ENCODE measurements at regions not wholly inside any gene's neighbourhood (a gene's known extent, or its start where the extent isn't known, plus 50 kb on each side); places are given as distances from the start of the nearest gene placed in this dataset.
"Not testable (repeated sequence)": the region's sequence is repeated elsewhere in the genome, so short reads cannot be mapped to it uniquely, and the experiment has no call there.

DNA sequence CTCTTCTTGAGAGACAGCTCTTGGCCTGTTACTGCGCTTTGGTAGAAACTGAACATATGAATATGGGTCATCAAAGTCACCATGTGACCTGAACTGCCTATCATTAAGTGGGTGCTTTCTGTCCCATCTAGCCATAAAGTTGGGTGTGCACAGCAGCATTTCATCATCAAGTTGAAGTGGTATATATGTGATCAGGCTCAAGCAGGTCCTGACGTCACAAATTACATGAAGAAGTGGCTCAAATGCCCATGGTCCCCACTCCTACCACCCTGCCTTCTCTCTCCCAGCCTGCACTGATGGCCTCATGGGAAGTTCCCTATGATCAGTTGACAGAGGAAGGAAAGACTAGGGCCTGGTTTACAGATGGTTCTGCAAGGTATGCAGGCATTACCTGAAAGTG is 308.8 kb upstream of the MGAT4C start:
- no peak for FAIRE-seq
- no peaks in the 10 kb centered on the region for H3K9me3 ChIP-seq (ENCODE audit: insufficient read depth, low read depth, low read length)
- peaks cover 8% of the 10 kb centered on the region for H3K9me3 Mint-ChIP-seq (ENCODE audit: unreplicated experiment)
- no peaks in the 10 kb centered on the region for H3K36me3 Mint-ChIP-seq (ENCODE audit: low read depth, unreplicated experiment)
- H3K27me3 ChIP-seq (ENCODE audit: insufficient read depth, low read length) = no peaks in the 10 kb centered on the region
- no peak overlapping the region for H3K9ac ChIP-seq (ENCODE audit: low read length)
- H2AFZ ChIP-seq (ENCODE audit: low read depth, low read length) = no peak overlapping the region
- H3K4me1 ChIP-seq (ENCODE audit: insufficient read depth, low read length) = no peaks in the 10 kb centered on the region
- H3K4me3 Mint-ChIP-seq (ENCODE audit: unreplicated experiment) = no peak overlapping the region
- no peaks in the 10 kb centered on the region for H3K36me3 ChIP-seq (ENCODE audit: insufficient read depth, low read length)
- H4K20me1 ChIP-seq (ENCODE audit: insufficient read depth, low read length) = no peaks in the 10 kb centered on the region
- no peak overlapping the region for H3K27ac ChIP-seq (ENCODE audit: low read depth, low read length)
- no peak overlapping the region for H3K4me3 ChIP-seq (ENCODE audit: insufficient read depth, low read depth, low read length)
- no peaks in the 10 kb centered on the region for H3K27me3 Mint-ChIP-seq (ENCODE audit: low read depth, unreplicated experiment)
- no peak overlapping the region for H3K4me2 ChIP-seq (ENCODE audit: low read length)
- DNase-seq (ENCODE audit: low read depth) = no peak
- TF ChIP-seq, protein P1, sequence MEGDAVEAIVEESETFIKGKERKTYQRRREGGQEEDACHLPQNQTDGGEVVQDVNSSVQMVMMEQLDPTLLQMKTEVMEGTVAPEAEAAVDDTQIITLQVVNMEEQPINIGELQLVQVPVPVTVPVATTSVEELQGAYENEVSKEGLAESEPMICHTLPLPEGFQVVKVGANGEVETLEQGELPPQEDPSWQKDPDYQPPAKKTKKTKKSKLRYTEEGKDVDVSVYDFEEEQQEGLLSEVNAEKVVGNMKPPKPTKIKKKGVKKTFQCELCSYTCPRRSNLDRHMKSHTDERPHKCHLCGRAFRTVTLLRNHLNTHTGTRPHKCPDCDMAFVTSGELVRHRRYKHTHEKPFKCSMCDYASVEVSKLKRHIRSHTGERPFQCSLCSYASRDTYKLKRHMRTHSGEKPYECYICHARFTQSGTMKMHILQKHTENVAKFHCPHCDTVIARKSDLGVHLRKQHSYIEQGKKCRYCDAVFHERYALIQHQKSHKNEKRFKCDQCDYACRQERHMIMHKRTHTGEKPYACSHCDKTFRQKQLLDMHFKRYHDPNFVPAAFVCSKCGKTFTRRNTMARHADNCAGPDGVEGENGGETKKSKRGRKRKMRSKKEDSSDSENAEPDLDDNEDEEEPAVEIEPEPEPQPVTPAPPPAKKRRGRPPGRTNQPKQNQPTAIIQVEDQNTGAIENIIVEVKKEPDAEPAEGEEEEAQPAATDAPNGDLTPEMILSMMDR (IDR thresholded peaks at IDR 0.05; ENCODE audit: insufficient read depth, low read depth, low read length) = no peak
- no peak for TF ChIP-seq EZH2 (IDR thresholded peaks at IDR 0.05; ENCODE audit: insufficient read depth, low read length)
- H3K27ac Mint-ChIP-seq (ENCODE audit: unreplicated experiment) = no peak overlapping the region
- no peaks in the 10 kb centered on the region for H3K79me2 ChIP-seq (ENCODE audit: insufficient read depth, low read length)
- no peaks in the 10 kb centered on the region for H3K4me1 Mint-ChIP-seq (ENCODE audit: low read depth, unreplicated experiment)

DNA sequence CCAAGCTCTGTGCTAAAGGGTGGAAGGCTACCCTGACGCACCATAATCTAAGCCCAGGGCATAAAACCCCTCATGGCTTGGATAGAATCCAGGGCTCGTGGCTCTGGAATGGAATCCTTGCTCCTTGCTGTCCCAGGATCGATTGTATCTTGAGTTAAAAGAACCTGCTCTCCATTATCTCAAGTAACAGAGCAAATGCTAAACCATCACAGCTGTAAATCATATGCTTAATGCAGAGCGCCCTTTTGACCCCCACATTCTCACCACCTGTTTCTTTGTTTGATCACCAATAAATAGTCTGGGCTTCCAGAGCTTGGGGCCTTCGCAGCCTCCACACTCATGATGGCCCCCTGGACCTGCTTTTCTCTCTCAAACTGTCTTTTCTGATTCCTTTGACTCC is 299.3 kb upstream of the MGAT4C start:
- H4K20me1 ChIP-seq (ENCODE audit: insufficient read depth, low read length); H3K9me3 Mint-ChIP-seq (ENCODE audit: unreplicated experiment); H3K27me3 Mint-ChIP-seq (ENCODE audit: low read depth, unreplicated experiment); H3K9me3 ChIP-seq (ENCODE audit: insufficient read depth, low read depth, low read length); H2AFZ ChIP-seq (ENCODE audit: low read depth, low read length); H3K4me3 ChIP-seq (ENCODE audit: insufficient read depth, low read depth, low read length); H3K4me1 Mint-ChIP-seq (ENCODE audit: low read depth, unreplicated experiment); H3K79me2 ChIP-seq (ENCODE audit: insufficient read depth, low read length); H3K27ac Mint-ChIP-seq (ENCODE audit: unreplicated experiment); H3K36me3 Mint-ChIP-seq (ENCODE audit: low read depth, unreplicated experiment); DNase-seq (ENCODE audit: low read depth); FAIRE-seq; H3K4me1 ChIP-seq (ENCODE audit: insufficient read depth, low read length); H3K27ac ChIP-seq (ENCODE audit: low read depth, low read length); H3K27me3 ChIP-seq (ENCODE audit: insufficient read depth, low read length); H3K36me3 ChIP-seq (ENCODE audit: insufficient read depth, low read length); H3K4me3 Mint-ChIP-seq (ENCODE audit: unreplicated experiment); H3K9ac ChIP-seq (ENCODE audit: low read length); H3K4me2 ChIP-seq (ENCODE audit: low read length): not testable (repeated sequence)

DNA sequence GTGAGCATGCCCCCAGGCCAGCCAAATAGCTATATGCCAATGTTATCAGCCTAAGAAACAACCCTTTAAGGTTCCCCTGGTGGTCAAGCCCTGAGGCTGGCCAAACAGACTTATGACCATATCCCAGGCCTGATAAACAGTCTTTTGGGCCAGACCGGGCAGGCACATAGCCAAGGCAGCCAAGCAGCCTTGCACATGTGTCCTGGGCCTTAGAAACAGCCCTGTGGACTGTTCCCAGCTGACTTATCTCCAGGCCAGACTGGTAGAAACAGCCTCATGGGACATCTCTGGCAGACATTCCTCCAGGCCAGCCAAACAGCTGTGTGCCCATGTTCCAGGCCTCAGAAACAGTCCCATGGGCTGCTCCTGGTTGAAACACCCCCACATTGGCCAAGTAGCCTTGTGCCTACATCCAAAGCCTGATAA is 295.0 kb upstream of the MGAT4C start:
- no peaks in the 10 kb centered on the region for H3K27me3 Mint-ChIP-seq (ENCODE audit: low read depth, unreplicated experiment)
- H3K4me1 ChIP-seq (ENCODE audit: insufficient read depth, low read length) = no peaks in the 10 kb centered on the region
- H3K79me2 ChIP-seq (ENCODE audit: insufficient read depth, low read length) = no peaks in the 10 kb centered on the region
- DNase-seq (ENCODE audit: low read depth) (no peak), FAIRE-seq (no peak)
- no peak overlapping the region for H3K27ac Mint-ChIP-seq (ENCODE audit: unreplicated experiment)
- no peaks in the 10 kb centered on the region for H3K9me3 ChIP-seq (ENCODE audit: insufficient read depth, low read depth, low read length)
- H3K36me3 Mint-ChIP-seq (ENCODE audit: low read depth, unreplicated experiment) = no peaks in the 10 kb centered on the region
- no peak overlapping the region for H3K9ac ChIP-seq (ENCODE audit: low read length)
- H2AFZ ChIP-seq (ENCODE audit: low read depth, low read length) = no peak overlapping the region
- H3K4me3 Mint-ChIP-seq (ENCODE audit: unreplicated experiment) = no peak overlapping the region
- H3K4me3 ChIP-seq (ENCODE audit: insufficient read depth, low read depth, low read length) = no peak overlapping the region
- TF ChIP-seq, protein P1 (IDR thresholded peaks at IDR 0.05; ENCODE audit: insufficient read depth, low read depth, low read length) = no peak
- no peak for TF ChIP-seq EZH2 (IDR thresholded peaks at IDR 0.05; ENCODE audit: insufficient read depth, low read length)
- H3K27ac ChIP-seq (ENCODE audit: low read depth, low read length) = no peak overlapping the region
- H4K20me1 ChIP-seq (ENCODE audit: insufficient read depth, low read length) = no peaks in the 10 kb centered on the region
- no peaks in the 10 kb centered on the region for H3K36me3 ChIP-seq (ENCODE audit: insufficient read depth, low read length)
- H3K4me1 Mint-ChIP-seq (ENCODE audit: low read depth, unreplicated experiment) = no peaks in the 10 kb centered on the region
- H3K4me2 ChIP-seq (ENCODE audit: low read length) = no peak overlapping the region
- H3K9me3 Mint-ChIP-seq (ENCODE audit: unreplicated experiment) = no peaks in the 10 kb centered on the region
- H3K27me3 ChIP-seq (ENCODE audit: insufficient read depth, low read length) = no peaks in the 10 kb centered on the region

All from astrocyte (in vitro differentiated cells and primary cell).